ENCODE measurements at regions not wholly inside any gene's neighbourhood (a gene's known extent, or its start where the extent isn't known, plus 50 kb on each side); places are given as distances from the start of the nearest gene placed in this dataset.

DNA sequence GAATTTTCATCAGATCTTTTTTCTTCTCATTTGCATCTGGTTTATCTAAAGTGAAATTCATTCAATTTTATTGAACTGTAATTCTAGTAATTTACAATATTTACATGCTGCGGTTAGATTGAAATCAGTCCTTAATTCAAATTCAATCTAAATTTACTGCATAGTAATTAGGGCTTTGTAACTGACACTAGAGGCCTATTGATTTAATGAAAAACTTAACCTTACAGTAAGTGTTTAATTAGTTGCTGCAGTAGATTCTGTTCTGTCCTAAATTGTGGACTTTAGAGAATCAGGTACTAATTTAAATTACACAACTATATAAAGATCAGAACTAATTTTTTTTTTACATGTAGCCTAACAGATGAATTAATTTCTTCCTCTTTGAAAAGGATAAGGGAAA lies 758.8 kb upstream of the TENM3 start:
- no peak for TF ChIP-seq SMC3 (IDR thresholded peaks at IDR 0.05; ENCODE audit: borderline replicate concordance, low read length)
- no peak for TF ChIP-seq ASH2L (IDR thresholded peaks at IDR 0.05; ENCODE audit: borderline replicate concordance, low read depth)
- TF ChIP-seq HDAC6 (IDR thresholded peaks at IDR 0.05; ENCODE audit: unreplicated experiment): no peak
- TF ChIP-seq, protein P1, sequence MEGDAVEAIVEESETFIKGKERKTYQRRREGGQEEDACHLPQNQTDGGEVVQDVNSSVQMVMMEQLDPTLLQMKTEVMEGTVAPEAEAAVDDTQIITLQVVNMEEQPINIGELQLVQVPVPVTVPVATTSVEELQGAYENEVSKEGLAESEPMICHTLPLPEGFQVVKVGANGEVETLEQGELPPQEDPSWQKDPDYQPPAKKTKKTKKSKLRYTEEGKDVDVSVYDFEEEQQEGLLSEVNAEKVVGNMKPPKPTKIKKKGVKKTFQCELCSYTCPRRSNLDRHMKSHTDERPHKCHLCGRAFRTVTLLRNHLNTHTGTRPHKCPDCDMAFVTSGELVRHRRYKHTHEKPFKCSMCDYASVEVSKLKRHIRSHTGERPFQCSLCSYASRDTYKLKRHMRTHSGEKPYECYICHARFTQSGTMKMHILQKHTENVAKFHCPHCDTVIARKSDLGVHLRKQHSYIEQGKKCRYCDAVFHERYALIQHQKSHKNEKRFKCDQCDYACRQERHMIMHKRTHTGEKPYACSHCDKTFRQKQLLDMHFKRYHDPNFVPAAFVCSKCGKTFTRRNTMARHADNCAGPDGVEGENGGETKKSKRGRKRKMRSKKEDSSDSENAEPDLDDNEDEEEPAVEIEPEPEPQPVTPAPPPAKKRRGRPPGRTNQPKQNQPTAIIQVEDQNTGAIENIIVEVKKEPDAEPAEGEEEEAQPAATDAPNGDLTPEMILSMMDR (IDR thresholded peaks at IDR 0.05 in 2 of 3, conservative IDR thresholded peaks at IDR 0.05 in 1 of 3; ENCODE audit: control insufficient read depth in 2 of 3, extremely low read depth in 1 of 3, insufficient read depth in 1 of 3, low read depth in 3 of 3, low read length in 3 of 3): no peak
- no peak for TF ChIP-seq EZH2 (IDR thresholded peaks at IDR 0.05; ENCODE audit: borderline replicate concordance, control insufficient read depth, low read depth, low read length)
- TF ChIP-seq, protein P2, sequence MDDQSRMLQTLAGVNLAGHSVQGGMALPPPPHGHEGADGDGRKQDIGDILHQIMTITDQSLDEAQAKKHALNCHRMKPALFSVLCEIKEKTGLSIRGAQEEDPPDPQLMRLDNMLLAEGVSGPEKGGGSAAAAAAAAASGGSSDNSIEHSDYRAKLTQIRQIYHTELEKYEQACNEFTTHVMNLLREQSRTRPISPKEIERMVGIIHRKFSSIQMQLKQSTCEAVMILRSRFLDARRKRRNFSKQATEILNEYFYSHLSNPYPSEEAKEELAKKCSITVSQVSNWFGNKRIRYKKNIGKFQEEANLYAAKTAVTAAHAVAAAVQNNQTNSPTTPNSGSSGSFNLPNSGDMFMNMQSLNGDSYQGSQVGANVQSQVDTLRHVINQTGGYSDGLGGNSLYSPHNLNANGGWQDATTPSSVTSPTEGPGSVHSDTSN (IDR thresholded peaks at IDR 0.05; ENCODE audit: insufficient replicate concordance, low read depth, low read length): no peak
- TF ChIP-seq CBX3 (IDR thresholded peaks at IDR 0.05; ENCODE audit: borderline replicate concordance, low read depth): no peak
- TF ChIP-seq, protein P3, sequence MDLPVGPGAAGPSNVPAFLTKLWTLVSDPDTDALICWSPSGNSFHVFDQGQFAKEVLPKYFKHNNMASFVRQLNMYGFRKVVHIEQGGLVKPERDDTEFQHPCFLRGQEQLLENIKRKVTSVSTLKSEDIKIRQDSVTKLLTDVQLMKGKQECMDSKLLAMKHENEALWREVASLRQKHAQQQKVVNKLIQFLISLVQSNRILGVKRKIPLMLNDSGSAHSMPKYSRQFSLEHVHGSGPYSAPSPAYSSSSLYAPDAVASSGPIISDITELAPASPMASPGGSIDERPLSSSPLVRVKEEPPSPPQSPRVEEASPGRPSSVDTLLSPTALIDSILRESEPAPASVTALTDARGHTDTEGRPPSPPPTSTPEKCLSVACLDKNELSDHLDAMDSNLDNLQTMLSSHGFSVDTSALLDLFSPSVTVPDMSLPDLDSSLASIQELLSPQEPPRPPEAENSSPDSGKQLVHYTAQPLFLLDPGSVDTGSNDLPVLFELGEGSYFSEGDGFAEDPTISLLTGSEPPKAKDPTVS (IDR thresholded peaks at IDR 0.05; ENCODE audit: low read depth, low read length): no peak
- TF ChIP-seq EGR1 (IDR thresholded peaks at IDR 0.05; ENCODE audit: borderline replicate concordance in 1 of 2, low read depth in 2 of 2, low read length in 2 of 2): no peak
- no peak for TF ChIP-seq POLR2A (IDR thresholded peaks at IDR 0.05; ENCODE audit: low read depth, low read length)
- no peak for TF ChIP-seq NFXL1 (IDR thresholded peaks at IDR 0.05; ENCODE audit: borderline replicate concordance)
- no peak for TF ChIP-seq SPI1 (IDR thresholded peaks at IDR 0.05; ENCODE audit: borderline replicate concordance, insufficient read depth, low read depth, low read length)

All from GM12878 (cell line).